Nephron (organoid): ENCODE measurements at regions not wholly inside any gene's neighbourhood (a gene's known extent, or its start where the extent isn't known, plus 50 kb on each side); places are given as distances from the start of the nearest gene placed in this dataset.
A peak's percentile ranks its signal among the peaks of the same experiment; 100 is the strongest.
"Not testable (repeated sequence)": the region's sequence is repeated elsewhere in the genome, so short reads cannot be mapped to it uniquely, and the experiment has no call there.

Source experiments
- H3K27ac Mint-ChIP-seq, 3 experiments: 2 replicates each; pipeline ENCODE4 v1.8.0; 2020; ENCODE audit warnings: mixed read lengths in 3 of 3, mild to moderate bottlenecking in 2 of 3, moderate library complexity in 1 of 3
- H3K27me3 Mint-ChIP-seq: 2 replicates; pipeline ENCODE4 v1.8.0; 2021; ENCODE audit warnings: low read depth, mild to moderate bottlenecking, moderate library complexity, mixed read lengths
- H3K36me3 Mint-ChIP-seq: 2 replicates; pipeline ENCODE4 v1.8.0; 2020; ENCODE audit warnings: low read depth, mixed read lengths
- H3K4me1 Mint-ChIP-seq: 2 replicates; pipeline ENCODE4 v1.8.0; 2020; ENCODE audit warnings: mixed read lengths
- H3K4me3 Mint-ChIP-seq, 3 experiments: 2 replicates each; pipeline ENCODE4 v1.8.0; 2020; ENCODE audit warnings: mild to moderate bottlenecking in 3 of 3, mixed read lengths in 3 of 3, moderate library complexity in 2 of 3
- H3K9me3 Mint-ChIP-seq: 2 replicates; pipeline ENCODE4 v1.8.0; 2020; ENCODE audit warnings: mixed read lengths
- CTCF ChIP-seq, 3 experiments: fragments of 200-600 bp; sonication (generic); IDR thresholded peaks; one replicate each; pipeline ENCODE4 v1.5.0; 2021; ENCODE audit warnings: antibody characterized with exemption in 3 of 3; ENCODE audit not compliant: unreplicated experiment in 3 of 3

GRCh38 chr2:12010059-12010458 is 263.6 kb downstream of the LPIN1 start:
- Mint-ChIP-seq H3K27me3 (peaks cover 7% of the 10 kb centered on the region), H3K9me3 (no peaks in the 10 kb centered on the region), H3K4me1 (peaks cover 59% of the 10 kb centered on the region), H3K27ac (peak overlapping the region in 1 of 3 experiments; percentile 76), H3K36me3 (no peaks in the 10 kb centered on the region), H3K4me3 (no peak overlapping the region)
- no peak for TF ChIP-seq CTCF (IDR thresholded peaks at IDR 0.05; ENCODE audit: unreplicated experiment in 3 of 3)

GRCh38 chr2:12010779-12011178 is 264.3 kb downstream of the LPIN1 start:
- peaks cover 7% of the 10 kb centered on the region for H3K27me3 Mint-ChIP-seq
- H3K9me3 Mint-ChIP-seq, result no peaks in the 10 kb centered on the region
- no peak for TF ChIP-seq CTCF (IDR thresholded peaks at IDR 0.05; ENCODE audit: unreplicated experiment in 3 of 3)
- peaks cover 58% of the 10 kb centered on the region for H3K4me1 Mint-ChIP-seq
- peak overlapping the region in 2 of 3 experiments; percentile 61 to 76 for H3K27ac Mint-ChIP-seq
- H3K4me3 Mint-ChIP-seq, result no peak overlapping the region
- no peaks in the 10 kb centered on the region for H3K36me3 Mint-ChIP-seq

GRCh38 chr2:12014088-12014960 is 267.9 kb downstream of the LPIN1 start:
- Mint-ChIP-seq H3K4me1 (peaks cover 39% of the 10 kb centered on the region), H3K4me3 (no peak overlapping the region), H3K36me3 (no peaks in the 10 kb centered on the region), H3K27me3 (peaks cover 18% of the 10 kb centered on the region), H3K9me3 (no peaks in the 10 kb centered on the region), H3K27ac (peak overlapping the region in 2 of 3 experiments; percentile 31 to 52)
- no peak for TF ChIP-seq CTCF (IDR thresholded peaks at IDR 0.05; ENCODE audit: unreplicated experiment in 3 of 3)

- Mint-ChIP-seq H3K9me3 (peaks cover 25% of the 10 kb centered on the region), H3K4me1 (peaks cover 21% of the 10 kb centered on the region), H3K27me3 (peaks cover 19% of the 10 kb centered on the region), H3K36me3 (peaks cover 13% of the 10 kb centered on the region), H3K27ac (no peak overlapping the region), H3K4me3 (no peak overlapping the region)
- TF ChIP-seq CTCF (IDR thresholded peaks at IDR 0.05; ENCODE audit: unreplicated experiment in 3 of 3), result no peak
These were observed 271.2 kb downstream of the LPIN1 start for GRCh38 chr2:12017499-12018157.

GRCh38 chr2:12018726-12019125 is 272.3 kb downstream of the LPIN1 start:
- H3K27ac Mint-ChIP-seq, H3K4me3 Mint-ChIP-seq: not testable (repeated sequence)
- H3K9me3 Mint-ChIP-seq, result peaks cover 32% of the 10 kb centered on the region
- peaks cover 13% of the 10 kb centered on the region for H3K36me3 Mint-ChIP-seq
- peaks cover 19% of the 10 kb centered on the region for H3K27me3 Mint-ChIP-seq
- peaks cover 15% of the 10 kb centered on the region for H3K4me1 Mint-ChIP-seq

- H3K36me3 Mint-ChIP-seq, result peaks cover 13% of the 10 kb centered on the region
- TF ChIP-seq CTCF (IDR thresholded peaks at IDR 0.05; ENCODE audit: unreplicated experiment in 3 of 3), result no peak
- H3K9me3 Mint-ChIP-seq, result peaks cover 36% of the 10 kb centered on the region
- H3K27me3 Mint-ChIP-seq, result peaks cover 19% of the 10 kb centered on the region
- H3K27ac Mint-ChIP-seq, result no peak overlapping the region
- H3K4me1 Mint-ChIP-seq, result peaks cover 5% of the 10 kb centered on the region
- H3K4me3 Mint-ChIP-seq, result no peak overlapping the region
These were observed 274.5 kb downstream of the LPIN1 start for GRCh38 chr2:12020833-12021469.

- H3K4me1 Mint-ChIP-seq, H3K27ac Mint-ChIP-seq, H3K4me3 Mint-ChIP-seq: not testable (repeated sequence)
- peaks cover 13% of the 10 kb centered on the region for H3K36me3 Mint-ChIP-seq
- H3K9me3 Mint-ChIP-seq, result peaks cover 36% of the 10 kb centered on the region
- H3K27me3 Mint-ChIP-seq, result peaks cover 11% of the 10 kb centered on the region
These were observed 277.9 kb downstream of the LPIN1 start for GRCh38 chr2:12024197-12024907.
